GM20000 (cell line): ENCODE measurements at regions not wholly inside any gene's neighbourhood (a gene's known extent, or its start where the extent isn't known, plus 50 kb on each side); places are given as distances from the start of the nearest gene placed in this dataset.

ENCODE experiments used
- DNase-seq: peaks from one replicate; pipeline ENCODE4 v3.0.0; 2012; ENCODE audit warnings: low spot score
- TF ChIP-seq, protein P1 (sequence below): IDR thresholded peaks from 2 replicates; pipeline ENCODE4 v1.5.1; 2012; ENCODE audit warnings: mild to moderate bottlenecking, control low read depth; ENCODE audit errors: extremely low read depth, missing control alignments

DNA sequence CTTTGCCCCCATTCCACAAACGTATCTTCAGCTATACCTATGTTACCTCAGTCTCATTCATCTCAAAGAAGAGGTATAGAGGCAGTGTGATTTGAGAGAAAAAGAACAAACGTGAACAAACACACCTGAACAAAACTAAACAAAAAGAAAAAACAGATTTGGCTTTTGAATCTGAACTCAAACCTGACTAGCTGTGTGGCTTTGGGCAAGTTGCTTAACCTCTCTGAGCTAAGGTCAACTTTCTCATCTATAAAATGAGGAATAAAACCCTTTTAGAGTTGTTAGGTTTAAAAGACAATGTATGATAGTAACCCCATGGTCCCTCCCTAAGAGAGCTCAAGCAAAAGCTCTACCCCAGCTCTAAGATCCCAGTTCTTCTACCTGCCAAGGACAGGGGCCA, 73.5 kb downstream of the ZNF648 start:
- TF ChIP-seq, protein P1, sequence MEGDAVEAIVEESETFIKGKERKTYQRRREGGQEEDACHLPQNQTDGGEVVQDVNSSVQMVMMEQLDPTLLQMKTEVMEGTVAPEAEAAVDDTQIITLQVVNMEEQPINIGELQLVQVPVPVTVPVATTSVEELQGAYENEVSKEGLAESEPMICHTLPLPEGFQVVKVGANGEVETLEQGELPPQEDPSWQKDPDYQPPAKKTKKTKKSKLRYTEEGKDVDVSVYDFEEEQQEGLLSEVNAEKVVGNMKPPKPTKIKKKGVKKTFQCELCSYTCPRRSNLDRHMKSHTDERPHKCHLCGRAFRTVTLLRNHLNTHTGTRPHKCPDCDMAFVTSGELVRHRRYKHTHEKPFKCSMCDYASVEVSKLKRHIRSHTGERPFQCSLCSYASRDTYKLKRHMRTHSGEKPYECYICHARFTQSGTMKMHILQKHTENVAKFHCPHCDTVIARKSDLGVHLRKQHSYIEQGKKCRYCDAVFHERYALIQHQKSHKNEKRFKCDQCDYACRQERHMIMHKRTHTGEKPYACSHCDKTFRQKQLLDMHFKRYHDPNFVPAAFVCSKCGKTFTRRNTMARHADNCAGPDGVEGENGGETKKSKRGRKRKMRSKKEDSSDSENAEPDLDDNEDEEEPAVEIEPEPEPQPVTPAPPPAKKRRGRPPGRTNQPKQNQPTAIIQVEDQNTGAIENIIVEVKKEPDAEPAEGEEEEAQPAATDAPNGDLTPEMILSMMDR, result no peak
- DNase-seq, result no peak

DNA sequence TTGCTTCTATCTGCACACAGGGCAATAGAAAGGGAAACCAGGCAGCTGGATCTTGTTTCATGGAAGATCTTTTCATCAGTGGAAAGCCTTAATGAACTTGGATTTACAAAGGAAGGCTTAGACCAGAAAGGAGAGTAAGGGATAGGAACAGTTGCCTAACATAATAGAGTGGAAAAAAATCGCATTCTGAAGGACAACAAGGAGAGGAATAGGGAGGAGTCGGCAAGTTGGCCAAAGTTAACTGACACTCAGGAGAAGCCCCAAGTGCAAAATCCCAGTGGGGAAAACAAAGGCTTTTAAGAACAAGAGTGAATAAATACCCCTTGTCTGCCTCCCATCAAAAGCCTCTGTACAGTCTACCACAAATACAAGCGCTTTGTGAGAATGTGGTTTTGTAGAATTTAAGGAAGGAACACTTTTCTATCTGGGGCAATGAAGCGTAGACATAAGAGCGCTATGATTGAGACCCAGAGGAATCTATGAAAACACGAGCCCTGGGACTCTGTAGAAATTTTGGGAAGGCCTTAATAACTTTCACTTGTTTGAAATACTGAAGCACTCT, 74.1 kb downstream of the ZNF648 start:
- no peak for DNase-seq

DNA sequence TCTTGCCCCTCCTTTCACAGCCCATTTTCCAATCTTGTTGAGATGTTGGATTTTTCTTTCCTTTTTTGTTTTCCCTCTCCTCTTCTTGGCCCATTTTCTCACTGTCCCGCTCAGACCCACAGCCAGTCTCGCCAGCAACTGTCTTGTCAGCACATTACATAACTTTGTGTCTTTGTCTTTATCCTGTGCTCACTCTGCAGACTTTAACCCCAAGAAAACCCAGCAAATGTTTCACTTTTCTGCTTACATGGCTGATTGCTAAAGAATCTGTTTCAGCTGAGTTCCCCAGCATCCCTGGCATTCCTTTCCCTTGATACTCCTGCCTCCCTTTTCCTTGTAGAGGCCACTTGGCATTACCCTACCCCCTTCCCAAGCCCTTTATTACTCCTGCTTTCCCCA, 74.6 kb downstream of the ZNF648 start:
- TF ChIP-seq, protein P1, result no peak
- DNase-seq, result no peak

More for the DNA sequence above, 74.1 kb downstream of the ZNF648 start:
- TF ChIP-seq, protein P1, result no peak

DNA sequence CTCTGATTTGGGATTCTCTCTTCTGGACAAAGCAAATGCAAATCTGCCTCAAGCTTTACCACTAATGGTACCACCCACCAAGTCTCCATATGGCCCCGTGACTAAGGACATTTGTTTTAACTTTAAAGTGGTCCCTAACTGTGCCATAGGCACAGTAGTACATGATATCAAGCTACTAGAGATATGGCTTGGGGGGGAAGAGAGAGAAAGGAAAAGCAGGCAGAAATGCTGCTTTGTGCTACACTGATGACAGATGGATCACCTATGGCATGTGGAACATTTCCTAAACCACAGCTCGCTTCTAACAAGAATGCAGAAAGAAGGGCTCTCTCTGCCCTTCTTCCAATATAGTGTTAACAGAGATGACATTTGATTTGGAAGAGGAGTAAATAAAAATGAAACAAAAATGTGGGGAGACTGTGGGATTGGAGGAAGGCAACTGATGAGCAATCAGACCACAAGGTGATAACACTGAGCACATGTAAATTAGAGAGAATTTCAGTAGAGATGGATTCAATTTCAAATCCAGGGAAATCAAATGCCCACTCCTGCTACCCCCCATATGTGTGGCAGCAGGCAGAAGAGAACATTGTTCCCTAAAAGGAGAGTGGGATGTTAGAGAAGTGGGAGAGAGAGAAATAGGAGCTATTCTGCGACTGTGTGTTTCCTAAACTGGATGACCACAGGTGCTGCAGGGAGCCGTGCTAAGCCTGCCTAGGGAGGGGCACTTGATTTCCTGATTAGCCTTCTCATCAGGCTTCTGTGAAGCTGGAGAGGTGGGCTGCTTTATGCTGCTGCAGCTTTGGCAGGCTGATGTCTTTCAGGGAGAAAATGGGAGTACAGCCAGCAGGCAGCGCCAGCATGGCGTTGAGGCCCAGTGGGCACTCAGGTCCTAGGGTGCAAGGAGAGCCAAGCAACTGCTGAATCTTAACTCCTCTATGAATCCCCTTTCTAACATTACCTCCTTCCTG, 75.3 kb downstream of the ZNF648 start:
- DNase-seq, result no peak
- TF ChIP-seq, protein P1, result no peak

DNA sequence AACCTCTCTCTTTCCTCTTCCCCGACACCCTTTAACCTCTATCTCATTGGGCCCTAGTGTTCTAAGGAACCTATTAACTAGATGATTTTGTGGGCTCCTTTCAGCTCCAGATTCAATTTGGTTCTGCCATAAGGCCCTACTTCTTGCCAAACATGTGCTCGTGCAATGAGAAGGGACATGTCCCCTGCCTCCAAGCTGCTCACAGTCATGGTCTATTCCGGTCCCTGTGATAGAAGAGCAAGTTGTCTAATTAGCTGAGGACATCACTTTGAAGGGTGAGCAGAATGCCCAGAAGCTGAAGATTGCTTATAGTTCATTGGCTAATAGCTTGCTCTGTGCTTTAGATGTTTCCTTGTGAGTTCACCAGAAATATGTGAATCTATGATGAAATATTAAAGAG, 76.2 kb downstream of the ZNF648 start:
- no peak for DNase-seq
- TF ChIP-seq, protein P1, result no peak

DNA sequence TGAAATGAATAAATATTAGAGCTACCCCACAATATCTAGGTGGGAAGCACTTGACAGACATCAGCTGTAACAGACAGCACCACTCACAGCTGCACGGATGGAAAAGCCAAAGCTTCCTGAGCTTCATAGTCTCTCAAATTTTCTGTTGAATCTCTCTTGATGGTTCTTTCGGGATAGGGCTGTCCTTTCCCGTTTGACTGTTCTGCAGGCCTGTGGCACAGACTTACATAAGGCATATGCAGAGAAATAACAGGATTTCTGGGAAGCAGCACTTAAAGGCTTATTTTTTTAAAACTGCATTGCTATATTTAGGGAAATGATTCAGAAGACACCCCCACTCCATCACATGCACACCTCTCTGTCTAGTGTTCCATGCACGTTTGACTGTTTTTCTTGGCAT, 77.5 kb downstream of the ZNF648 start:
- DNase-seq, result no peak
- TF ChIP-seq, protein P1, result no peak

DNA sequence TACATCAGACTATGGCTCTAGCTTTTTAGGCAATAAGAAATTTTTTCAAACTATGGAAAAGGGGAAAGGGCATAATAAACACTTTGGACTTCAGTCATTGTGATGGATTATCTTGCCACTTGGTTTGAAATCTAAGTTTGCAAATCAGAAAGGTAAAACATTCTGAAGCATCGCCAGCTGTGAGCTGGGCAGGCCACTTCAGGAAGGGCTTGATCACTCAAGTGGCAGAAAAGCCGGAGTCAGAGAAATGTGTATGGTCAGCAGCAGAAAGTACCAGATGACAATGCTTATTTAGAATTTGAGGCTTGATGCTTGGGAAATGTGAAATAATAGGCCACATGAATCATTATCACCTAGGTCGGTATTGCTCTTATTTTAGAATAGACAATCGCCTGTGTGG, 79.7 kb downstream of the ZNF648 start:
- no peak for DNase-seq
- TF ChIP-seq, protein P1, result no peak
